Osteocyte (in vitro differentiated cells): ENCODE measurements at regions not wholly inside any gene's neighbourhood (a gene's known extent, or its start where the extent isn't known, plus 50 kb on each side); places are given as distances from the start of the nearest gene placed in this dataset.

Experiments used
- DNase-seq: peaks from one replicate; pipeline ENCODE4 v3.0.0; 2021; ENCODE audit warnings: mixed read lengths; ENCODE audit not compliant: unreplicated experiment; ENCODE audit errors: extremely low spot score
- H3K27ac Mint-ChIP-seq: one replicate; pipeline ENCODE4 v1.8.0; 2021; ENCODE audit warnings: mild to moderate bottlenecking, mixed read lengths; ENCODE audit not compliant: unreplicated experiment
- H3K27me3 Mint-ChIP-seq: one replicate; pipeline ENCODE4 v1.8.0; 2021; ENCODE audit warnings: mixed read lengths; ENCODE audit not compliant: unreplicated experiment
- H3K36me3 Mint-ChIP-seq: one replicate; pipeline ENCODE4 v1.8.0; 2021; ENCODE audit warnings: mixed read lengths; ENCODE audit not compliant: unreplicated experiment
- H3K4me1 Mint-ChIP-seq: one replicate; pipeline ENCODE4 v1.8.0; 2021; ENCODE audit warnings: mixed read lengths; ENCODE audit not compliant: unreplicated experiment
- H3K4me3 Mint-ChIP-seq: one replicate; pipeline ENCODE4 v1.8.0; 2021; ENCODE audit warnings: mild to moderate bottlenecking, moderate library complexity, mixed read lengths; ENCODE audit not compliant: unreplicated experiment
- H3K9me3 Mint-ChIP-seq: one replicate; pipeline ENCODE4 v1.8.0; 2021; ENCODE audit warnings: mixed read lengths; ENCODE audit not compliant: unreplicated experiment
- CTCF ChIP-seq: fragments of 200-600 bp; sonication (generic); IDR thresholded peaks from 2 replicates; pipeline ENCODE4 v1.5.0; 2021; ENCODE audit warnings: antibody characterized with exemption, mild to moderate bottlenecking, moderate library complexity

GRCh38 chr12:19850346-19851065 lies 411.2 kb downstream of the AEBP2 start:
- no peak for TF ChIP-seq CTCF
- Mint-ChIP-seq H3K36me3 (peaks cover 3% of the 10 kb centered on the region), H3K4me3 (peak overlapping the region; percentile 54), H3K9me3 (peaks cover 17% of the 10 kb centered on the region), H3K4me1 (peaks cover 80% of the 10 kb centered on the region), H3K27ac (peak overlapping the region; percentile 100), H3K27me3 (no peaks in the 10 kb centered on the region)
- DNase-seq = no peak

DNA sequence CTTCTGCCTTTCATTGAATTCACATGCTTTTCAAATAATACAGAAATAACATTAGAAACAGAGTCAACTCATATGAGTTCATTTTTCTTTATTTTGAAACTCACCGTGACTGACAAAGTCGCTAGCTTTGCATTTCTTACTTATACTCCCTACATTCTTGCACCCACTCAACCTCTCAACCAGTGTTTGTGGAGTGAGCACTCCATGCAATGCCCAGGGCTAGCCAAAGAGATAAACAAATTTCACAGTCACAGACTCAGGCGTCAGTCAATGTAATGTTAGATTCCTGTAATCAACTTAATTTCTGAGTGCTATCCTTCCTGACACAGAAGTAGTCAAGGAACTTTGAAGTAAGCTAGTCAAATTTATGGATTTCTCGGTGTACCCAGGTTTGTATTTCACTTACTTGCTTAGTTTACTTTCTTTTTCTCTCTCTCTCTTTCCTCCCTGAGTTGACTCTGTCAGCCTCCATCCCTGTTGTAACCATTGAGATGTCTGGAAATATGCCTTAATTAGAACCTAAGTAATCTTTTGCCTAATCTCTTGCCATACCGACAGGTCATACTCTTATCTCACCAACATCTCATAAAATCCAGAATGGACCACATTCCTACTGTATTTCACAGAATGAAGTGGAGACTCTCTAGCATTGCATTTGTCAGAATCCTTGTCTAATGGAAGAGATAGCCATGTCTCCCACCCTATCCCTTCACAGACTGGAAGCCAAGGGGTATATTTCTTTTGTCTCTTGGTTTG lies 413.0 kb downstream of the AEBP2 start:
- Mint-ChIP-seq H3K36me3 (peaks cover 3% of the 10 kb centered on the region), H3K27ac (peak overlapping the region; percentile 100), H3K27me3 (no peaks in the 10 kb centered on the region), H3K4me3 (no peak overlapping the region), H3K4me1 (peaks cover 66% of the 10 kb centered on the region), H3K9me3 (peaks cover 17% of the 10 kb centered on the region)
- no peak for DNase-seq
- TF ChIP-seq CTCF = no peak

DNA sequence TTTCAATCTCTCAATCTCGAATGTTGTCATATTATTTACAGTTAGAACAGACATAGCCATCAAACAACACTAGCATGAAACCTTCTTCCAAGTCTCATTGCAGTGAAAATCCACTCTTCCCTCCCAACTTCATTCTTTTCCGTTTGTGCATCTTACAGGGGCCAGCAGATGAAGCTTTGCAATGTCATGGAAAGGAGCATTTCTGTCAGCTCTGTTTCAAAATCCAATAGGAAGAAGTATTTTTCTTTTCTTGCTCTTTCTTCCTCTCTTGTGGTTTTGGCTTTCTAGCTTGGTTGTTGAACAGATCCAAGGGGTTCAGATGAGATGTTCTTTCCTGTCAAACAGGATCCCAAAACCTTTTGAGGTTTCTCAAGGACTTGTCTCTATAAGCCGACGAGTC lies 416.6 kb downstream of the AEBP2 start:
- H3K4me3 Mint-ChIP-seq = no peak overlapping the region
- no peak for DNase-seq
- H3K27me3 Mint-ChIP-seq = no peaks in the 10 kb centered on the region
- peaks cover 5% of the 10 kb centered on the region for H3K36me3 Mint-ChIP-seq
- H3K27ac Mint-ChIP-seq = no peak overlapping the region
- no peak for TF ChIP-seq CTCF
- H3K4me1 Mint-ChIP-seq = peaks cover 36% of the 10 kb centered on the region
- H3K9me3 Mint-ChIP-seq = peaks cover 18% of the 10 kb centered on the region

DNA sequence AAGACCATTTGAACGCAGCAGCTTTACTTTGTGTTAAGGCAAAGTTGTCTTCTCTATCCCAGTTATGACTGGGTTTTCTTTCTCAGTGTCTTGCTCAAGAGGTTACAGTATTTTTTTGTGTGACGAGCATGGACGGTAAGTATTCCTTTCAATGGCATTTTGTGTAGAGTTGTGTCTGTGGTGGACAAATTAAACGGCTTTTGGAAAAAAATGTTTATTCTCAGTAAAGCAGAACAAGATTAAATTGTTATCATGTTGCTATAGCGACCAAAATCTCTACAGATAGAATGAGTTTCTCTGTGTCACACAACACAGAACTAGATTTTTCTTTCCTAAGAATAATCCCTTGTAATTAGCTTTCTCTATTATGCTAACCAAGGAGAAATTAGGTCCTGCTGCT lies 417.1 kb downstream of the AEBP2 start:
- no peaks in the 10 kb centered on the region for H3K27me3 Mint-ChIP-seq
- no peak for DNase-seq
- H3K4me3 Mint-ChIP-seq = no peak overlapping the region
- no peak for TF ChIP-seq CTCF
- H3K4me1 Mint-ChIP-seq = peaks cover 30% of the 10 kb centered on the region
- H3K9me3 Mint-ChIP-seq = peaks cover 24% of the 10 kb centered on the region
- H3K27ac Mint-ChIP-seq = no peak overlapping the region
- H3K36me3 Mint-ChIP-seq = peaks cover 7% of the 10 kb centered on the region

DNA sequence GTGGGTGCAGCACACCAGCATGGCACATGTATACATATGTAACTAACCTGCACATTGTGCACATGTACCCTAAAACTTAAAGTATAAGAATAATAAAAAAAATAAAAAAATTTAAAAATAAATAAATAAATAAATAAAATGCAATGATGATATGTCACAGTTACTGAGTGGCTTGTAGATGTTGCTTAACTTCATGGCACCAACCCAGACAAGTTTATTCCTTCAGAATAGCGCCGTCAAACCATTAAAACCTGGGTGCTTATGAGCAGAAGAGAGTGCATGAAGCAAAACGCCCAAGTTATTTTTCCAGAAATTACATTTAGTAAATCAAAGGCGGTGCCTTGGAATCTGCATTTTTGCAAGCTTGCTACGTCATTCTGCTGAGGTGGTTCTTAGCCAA lies 417.9 kb downstream of the AEBP2 start:
- peaks cover 22% of the 10 kb centered on the region for H3K4me1 Mint-ChIP-seq
- peaks cover 27% of the 10 kb centered on the region for H3K9me3 Mint-ChIP-seq
- H3K27ac Mint-ChIP-seq = no peak overlapping the region
- no peak for DNase-seq
- no peaks in the 10 kb centered on the region for H3K27me3 Mint-ChIP-seq
- no peak overlapping the region for H3K4me3 Mint-ChIP-seq
- no peak for TF ChIP-seq CTCF
- H3K36me3 Mint-ChIP-seq = peaks cover 7% of the 10 kb centered on the region
